ENCODE measurements at regions not wholly inside any gene's neighbourhood (a gene's known extent, or its start where the extent isn't known, plus 50 kb on each side); places are given as distances from the start of the nearest gene placed in this dataset.

DNA sequence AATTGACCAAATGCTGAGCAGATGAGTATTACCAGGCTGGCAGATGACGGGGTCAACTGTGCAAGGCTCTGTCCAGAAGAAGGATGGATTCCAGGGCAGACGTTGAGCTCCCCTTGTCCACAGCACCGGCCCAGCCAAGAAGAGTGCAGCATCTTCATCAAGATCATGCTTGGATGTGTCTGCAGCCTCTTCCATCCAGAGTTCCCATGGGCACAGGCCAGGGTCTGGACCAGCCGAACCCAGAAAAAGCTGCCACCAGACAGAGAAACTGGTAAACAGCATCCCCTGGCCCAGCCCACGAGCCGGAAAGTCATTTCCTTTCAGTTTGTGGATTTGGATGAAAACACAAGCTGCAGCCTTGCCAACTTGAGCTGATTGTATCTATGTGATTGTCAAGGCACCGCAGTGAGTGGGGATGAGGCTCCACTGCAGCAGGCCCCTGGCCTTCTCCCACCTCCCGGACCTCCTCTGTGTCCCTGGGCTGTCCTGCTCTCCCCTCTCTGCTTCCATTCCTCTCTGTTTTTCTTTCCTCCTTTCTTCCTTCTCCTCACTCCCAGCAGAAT, 321.8 kb downstream of the TCERG1L start:
- DNase-seq = no peak

DNA sequence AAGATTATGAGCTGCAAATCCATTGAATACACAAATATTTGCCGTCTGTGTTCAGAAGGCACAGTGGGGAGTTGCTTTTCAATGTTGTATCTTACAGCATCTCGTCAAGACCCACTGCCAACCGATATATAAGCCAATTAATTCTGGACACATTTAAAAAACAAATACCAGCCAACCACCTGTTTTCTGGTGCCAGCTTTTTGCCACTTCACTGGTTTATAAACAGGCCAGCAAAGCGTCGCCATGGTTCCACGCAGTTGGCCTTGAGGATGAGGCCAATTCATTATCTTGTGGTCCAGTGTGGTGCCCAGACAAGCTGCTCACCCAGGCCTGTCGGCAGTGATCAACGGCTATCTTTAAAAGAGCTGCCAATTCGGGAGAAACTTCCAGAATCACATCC, 321.0 kb downstream of the TCERG1L start:
- DNase-seq = no peak

DNA sequence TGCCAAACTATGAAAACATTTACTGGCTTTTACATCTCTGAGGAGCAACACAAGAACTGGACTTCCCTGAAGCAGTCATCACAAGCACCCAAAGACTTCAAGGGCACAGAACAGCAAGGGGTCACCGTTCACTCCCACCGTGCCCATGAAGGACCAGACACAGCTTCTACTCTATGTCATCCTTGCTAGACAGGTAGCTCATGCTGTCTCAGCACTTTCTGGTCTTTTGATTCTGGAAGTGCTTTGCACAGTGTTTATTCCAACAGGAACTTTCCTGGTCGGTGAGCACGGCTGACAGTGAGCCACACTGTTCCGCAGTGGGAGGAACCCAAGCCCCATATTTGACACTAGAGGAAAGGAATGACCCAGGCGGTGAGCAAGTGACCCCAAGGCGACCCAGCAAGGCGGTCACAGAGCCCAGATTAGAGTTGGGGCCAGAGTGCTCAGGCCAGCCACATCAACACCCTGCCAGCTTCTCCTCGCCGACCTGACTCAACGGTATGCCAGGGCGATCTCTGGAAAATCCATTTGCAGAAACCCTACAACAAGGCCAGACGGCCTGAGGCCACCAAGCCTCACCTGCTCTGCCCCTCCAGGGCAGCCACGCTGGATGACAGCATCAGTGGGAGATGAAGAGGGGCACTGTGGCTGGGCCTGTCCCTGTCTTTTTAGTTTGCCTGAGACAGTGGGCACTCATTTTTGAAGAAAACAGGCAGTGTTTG, 318.6 kb downstream of the TCERG1L start:
- DNase-seq = no peak

DNA sequence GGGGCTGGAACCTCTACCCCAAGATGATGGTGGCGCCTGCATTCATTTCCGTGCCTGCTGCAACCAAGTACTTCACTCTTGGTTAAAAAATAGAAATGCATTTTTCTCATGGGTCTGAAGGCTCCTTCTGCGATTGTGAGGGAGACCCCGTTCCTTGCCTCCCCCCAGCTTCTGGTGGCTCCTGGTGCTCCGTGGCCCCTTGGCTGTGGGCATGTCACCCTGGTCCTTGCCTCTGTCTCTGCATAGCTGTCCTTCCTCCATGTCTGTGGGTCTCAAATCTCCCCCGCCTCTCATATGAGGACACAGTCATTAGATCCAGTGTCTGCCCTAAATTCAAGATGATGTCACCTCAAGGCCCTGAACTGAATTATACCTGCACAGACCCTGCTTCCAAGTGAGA, 317.9 kb downstream of the TCERG1L start:
- no peak for DNase-seq

DNA sequence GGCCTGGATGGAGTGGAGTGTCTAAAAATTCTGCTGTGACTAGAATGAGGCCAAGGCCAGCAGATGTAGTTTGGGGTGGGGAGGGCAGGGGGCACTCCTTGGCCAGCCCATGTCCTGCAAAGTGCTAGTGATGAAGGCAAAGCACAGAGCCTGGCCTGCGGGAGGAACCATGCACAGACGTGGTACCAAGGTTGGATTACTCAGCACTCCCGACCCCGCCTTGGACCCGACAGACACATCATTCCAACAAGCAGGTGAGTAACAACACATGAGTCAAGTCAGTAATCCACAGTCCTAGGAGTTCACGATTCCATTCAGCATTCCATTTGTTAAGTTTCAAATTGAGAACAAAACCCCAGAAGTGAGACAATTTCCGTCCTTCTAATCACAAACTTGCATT, 317.3 kb downstream of the TCERG1L start:
- DNase-seq = no peak

DNA sequence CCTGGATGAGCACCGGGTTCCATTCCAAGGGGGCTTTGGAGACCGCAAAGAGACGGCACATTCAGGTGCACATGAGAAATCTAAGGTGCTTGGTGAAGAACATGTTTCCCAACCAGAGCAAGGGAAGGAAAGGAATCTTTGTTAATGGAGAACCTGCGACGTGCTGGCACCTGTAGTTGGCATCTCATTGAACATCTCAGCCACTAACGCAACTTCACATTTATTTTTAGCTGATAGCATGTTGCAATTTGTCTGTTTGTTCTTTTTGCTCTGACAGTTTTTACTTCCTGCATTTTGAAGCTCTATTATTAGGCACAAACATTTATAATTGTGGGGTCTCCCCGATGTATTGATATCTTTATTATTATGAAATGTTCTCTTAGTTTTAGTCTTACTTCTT, 316.7 kb downstream of the TCERG1L start:
- no peak for DNase-seq

DNA sequence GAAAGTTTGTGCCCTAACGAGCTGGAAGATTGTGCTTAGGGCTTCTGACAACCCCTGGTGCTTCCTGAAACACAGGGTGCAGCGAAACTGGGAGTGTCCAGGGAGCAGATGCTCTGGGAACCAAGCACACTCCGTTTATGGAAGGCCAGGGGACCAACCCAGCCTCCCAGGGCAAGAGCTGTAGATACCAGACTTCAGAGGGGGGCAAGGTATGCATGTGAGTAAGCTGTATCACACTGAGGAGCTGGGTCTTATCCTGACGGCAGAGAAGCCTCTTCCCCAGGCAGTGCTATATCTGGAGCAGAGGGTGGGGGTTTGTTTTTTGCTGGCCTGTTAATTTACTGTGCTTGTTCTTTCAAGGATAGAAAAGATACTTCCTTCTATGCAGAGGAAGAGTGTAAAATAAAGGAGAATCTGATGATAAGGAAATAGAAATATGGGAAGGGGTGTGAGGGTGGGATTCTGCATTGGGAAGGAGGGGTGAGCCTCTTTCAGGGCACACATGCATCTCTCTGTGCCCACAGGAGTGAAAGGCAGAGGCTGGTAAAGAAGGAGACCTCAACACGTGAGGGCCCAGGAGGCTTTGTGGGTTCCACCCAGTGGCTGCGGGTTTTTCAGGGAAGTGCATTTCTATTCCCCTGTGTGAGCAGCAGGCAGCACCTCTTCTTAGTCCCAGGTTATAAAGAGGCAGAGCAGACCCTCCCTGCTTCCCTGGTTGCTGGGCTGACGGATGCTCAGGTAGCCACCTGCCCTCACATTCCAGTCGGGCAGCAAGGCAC, 314.1 kb downstream of the TCERG1L start:
- no peak for DNase-seq

DNA sequence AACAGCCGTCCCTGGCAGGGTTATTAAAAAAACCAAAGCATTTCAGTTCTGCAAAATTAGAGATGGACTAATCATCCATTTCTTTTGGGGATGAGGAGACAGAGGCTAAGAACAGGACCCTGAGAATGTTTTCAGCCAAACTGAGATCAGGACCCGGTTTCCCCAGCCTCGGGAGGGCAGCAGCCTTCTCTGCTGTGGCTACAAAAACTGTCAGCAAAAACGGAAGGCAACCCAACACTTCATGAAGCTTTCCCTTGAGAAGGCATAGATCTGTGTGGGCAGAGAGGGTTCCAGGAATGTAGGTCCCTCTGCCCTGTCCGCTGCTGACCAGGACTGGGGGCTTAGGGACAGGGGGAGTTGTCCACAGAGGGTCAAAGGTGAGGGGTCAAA, 313.5 kb downstream of the TCERG1L start:
- no peak for DNase-seq

DNA sequence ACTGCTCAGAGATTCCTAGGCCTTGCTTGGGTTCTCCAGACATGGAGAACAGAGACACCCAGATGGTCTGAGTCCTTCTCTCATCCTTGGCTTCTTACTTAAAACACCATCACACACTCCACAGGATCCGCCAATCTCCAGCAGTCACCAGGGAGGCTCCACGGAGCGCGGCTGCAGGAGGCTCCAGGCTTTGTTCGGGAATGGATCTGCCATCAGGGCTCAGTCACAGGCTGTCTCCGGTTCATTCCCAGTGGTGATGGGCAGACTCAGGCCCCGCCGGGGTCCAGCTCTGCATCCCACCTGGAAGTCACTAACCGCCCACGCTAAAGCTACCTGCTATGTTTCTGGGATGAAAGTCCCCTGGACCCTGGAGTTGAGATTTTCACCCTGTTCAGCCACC, 312.9 kb downstream of the TCERG1L start:
- DNase-seq = no peak

DNA sequence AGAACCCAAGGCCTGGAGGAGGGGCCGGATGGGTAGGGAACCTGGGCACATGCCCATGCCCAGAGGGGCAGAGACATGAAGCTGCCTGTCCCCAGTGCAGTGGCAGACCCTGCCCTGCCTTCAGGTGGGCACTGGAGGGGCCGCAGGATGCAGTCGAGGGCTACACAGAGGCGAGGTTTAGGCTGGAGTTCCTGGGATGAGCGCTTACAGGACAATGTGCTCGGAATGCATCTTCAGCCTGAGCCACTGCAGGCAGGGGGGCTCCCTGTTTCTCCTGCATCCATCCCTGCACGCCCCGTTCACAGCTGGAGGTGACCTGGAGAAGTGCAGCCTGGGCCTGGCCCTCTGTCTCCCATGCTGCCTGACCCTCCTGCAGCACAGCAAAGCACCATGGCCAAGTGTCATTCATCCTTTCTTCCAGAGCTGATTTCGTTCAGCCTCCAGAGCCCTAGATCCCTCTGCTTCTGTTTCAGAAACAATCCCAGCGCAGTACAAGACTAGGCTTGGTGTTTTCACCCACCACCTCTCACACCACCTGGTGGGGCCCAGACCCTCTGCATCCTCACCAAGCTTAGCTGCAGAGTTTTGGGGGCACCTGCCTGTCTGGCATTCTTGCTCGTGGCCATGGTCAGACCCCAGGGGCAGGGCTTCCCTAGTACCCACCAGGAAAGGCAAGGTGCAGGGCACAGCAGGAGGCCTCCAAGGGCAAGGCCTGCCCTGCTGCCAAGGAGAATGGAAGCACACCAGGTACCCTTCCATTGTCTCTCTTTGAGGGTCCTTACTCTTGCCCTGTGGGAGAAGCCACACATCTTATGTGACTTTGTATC, 311.9 kb downstream of the TCERG1L start:
- no peak for DNase-seq

DNA sequence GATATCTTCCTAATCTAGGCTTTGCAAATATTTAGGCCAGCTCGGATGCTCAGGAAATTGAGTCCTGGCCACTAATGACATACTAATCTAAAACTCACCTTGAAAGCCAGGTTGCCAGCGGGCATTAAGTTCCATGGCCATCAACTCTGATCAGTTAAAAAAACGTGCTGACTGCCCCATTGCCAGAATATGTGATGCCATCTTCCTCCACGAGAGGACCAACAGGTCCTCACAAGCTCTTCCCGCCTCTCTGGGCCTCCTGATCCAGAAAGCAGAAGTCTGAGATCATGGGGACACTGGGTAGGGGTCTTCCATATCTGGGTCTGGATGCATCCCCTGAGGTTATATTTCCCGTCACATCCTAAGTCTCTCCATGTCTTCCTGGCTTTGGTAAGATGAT, 311.3 kb downstream of the TCERG1L start:
- no peak for DNase-seq

DNA sequence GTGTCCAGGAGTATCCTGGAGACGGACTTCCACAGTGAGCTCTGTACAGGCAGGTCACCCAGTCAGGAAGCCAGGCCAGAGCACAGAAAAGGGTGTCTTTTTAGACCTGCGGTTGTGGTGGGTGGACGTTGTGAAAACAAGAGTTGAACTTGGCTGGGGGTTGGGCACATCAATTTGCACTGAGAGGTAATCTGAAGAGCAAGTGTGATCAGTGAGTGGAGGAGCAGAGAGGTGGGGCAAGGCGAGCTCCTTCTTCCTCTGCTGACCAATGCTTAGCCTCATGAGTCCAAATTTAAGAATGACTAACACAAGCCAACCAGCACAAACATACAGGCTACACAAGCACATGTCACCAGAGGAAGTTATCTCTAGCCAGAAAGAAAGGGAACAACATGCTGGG, 310.8 kb downstream of the TCERG1L start:
- no peak for DNase-seq

DNA sequence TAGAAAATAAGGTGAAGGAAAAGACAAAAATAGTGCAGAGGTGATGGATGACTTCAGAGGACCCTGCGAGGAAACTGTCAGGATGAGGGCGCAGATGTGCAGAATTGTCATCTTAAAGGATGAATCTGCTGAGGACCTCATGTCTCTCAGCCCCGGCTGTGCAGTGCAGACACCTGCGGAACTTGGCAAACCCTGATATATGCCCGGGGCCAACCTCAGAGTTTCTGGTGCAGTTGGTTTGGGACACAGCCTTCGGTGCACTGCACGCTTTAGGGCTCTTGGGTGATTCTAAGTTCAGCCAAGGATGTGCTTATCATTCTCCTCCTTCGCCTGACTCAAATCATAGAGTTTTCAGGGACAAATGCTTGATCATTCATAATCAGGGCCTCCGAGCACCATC, 310.1 kb downstream of the TCERG1L start:
- no peak for DNase-seq

DNA sequence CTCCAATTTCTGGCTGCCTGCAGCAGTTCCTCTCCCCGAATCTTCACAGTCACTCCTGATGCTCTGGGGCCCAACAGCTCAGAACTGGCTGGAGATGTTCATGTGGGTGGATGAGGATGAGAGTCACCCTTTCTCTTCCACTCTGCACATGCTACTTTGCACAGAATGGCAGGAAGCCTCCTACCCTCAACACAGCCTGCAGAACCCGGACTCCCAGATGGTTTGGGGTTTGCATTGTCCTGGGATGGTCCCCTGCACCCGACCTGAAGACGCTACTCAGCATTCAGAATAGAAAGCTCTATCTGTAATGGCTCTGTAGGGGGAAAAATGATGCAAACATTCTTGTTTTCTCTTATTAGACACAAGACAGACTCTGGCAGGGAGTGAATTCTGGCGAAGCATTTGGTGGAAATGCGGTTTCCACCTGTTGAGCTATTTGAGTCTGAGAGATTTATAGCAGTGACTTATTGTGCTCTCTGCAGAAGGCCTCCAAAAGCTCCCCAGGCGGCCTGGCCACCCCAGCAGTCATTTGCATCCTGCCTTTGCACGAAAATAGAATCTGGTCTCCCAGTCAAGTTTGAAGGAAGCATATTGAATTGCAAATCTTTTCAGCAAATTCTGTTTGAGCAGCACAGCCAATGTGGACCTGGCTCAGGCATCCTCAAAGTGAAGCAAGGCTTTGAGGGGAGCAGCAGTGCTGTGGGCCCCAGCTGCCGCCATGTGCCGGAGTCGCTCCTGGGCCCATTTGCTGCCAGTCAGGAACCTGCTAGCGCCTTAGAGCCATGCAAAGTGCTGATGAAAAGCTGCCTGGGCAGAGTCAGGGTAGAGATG, 309.3 kb downstream of the TCERG1L start:
- no peak for DNase-seq

DNA sequence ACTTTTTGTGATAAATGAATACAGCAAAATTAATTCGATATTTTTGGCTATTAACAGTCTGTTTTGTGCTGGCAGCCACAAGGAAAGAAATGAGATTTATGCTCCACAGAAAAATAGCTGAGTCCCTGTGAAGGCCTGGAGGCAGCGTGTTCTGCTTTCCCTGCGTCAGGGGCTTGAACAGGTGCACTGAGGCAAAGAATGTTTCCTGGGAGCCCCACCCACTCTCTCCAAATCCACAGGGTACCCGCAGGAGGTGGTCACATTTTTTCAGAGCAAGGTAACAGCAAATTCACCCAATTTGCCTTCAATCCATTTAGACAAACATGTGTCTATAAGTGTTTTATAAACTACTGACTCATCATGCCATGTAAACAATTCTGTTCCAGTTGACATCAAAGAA, 308.1 kb downstream of the TCERG1L start:
- DNase-seq = no peak

DNA sequence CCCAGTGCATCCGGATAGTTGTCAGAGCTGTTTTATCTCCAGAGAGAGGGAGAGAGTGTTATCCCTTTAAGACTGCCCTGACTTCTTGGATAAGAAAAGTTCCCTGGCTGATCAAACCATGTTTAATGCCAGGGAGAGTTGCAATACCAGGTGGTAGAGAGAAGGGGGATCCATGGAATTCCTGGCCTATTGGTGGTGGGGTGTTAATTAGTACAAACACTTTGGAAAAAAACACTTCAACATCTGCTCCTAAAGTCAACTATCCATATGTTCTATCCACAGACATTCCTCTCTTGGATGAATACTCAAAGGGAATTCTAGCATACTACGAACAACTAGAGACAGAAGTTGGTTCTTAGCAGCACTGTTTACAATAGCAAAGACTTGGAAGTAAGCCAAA, 307.2 kb downstream of the TCERG1L start:
- DNase-seq = no peak

DNA sequence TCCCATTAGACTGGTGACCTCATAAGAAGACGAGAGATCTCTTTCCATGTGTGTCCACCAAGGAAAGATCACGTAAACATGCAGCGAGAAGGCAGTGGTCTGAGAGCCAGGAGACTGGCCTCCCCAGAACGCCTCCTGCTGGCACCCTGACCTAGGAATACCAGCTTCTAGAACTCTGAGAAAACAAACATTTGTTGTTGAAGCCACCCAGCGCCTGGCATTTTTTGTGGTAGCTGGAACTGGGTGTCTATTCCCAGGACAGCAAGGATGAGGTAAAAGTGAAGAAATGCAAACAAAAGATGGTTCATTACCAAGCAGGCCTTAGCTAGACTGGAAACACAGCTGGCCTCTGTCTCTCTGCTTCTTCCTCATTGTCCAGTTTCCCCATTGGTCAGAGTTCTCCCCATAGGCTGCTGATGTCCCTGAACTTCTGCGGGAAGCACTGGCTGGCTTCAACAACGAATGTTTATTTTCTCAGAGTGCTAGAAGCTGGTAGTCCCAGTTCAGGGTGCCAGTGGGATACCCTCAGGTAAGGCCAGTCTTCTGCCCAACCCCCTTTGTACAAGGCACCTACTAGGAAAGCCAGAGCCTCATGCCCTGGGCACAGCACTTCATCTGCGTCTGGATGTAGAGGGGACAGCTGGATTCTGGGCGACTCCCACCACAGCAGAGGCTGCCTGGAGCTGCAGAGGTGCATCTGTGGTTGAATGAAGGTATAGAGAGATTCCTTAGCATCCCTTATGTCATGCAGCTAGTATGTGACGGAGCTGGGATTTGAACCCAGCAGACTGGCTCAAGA, 304.9 kb downstream of the TCERG1L start:
- no peak for DNase-seq

DNA sequence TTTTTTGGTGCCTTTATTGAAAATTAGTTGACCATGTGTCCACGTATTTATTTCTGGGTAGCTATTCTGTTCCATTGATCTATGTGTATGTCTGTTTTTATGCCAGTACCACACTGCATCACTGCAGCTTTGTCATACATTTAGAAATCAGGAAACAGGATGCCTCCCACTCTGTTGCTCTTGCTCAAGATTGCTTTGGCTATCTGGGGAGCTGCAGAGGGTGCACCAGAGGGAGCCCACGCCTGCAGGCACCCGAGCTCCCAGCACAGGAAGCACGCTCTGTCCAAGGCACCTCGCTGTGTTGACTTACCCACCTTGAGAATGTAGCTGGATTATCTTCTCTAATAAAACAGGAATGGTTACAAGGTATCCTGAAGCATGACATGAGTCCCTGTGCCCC, 301.7 kb downstream of the TCERG1L start:
- no peak for DNase-seq

DNA sequence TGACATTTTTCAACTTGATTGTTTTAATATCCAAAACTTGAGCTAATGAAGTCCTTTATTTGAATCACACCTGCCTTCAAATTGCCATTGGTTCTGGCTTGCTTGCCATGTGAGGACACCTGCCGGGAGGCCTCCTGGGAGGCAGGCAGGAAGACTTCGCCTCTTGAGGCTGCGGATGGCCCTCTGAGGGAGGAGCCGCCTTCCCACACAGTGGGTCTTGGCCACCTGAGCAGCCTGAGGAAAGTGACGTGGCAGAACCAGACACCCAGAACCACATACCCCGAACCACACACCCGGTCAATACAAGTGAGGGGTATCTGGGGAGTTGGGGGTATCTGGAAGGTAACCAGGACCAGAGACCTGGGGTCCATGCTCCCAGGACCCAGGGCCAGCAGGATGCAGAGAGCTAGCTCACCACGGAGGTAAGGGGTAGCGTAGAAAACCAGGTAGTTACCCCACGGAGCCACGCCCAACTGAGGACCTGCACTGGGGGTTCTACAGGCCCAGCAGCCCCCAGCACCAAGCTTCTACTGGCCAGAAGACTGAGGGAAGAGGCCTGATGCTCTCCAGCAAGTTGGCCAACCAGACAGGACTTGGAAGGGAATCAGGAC, 300.5 kb downstream of the TCERG1L start:
- no peak for DNase-seq

DNA sequence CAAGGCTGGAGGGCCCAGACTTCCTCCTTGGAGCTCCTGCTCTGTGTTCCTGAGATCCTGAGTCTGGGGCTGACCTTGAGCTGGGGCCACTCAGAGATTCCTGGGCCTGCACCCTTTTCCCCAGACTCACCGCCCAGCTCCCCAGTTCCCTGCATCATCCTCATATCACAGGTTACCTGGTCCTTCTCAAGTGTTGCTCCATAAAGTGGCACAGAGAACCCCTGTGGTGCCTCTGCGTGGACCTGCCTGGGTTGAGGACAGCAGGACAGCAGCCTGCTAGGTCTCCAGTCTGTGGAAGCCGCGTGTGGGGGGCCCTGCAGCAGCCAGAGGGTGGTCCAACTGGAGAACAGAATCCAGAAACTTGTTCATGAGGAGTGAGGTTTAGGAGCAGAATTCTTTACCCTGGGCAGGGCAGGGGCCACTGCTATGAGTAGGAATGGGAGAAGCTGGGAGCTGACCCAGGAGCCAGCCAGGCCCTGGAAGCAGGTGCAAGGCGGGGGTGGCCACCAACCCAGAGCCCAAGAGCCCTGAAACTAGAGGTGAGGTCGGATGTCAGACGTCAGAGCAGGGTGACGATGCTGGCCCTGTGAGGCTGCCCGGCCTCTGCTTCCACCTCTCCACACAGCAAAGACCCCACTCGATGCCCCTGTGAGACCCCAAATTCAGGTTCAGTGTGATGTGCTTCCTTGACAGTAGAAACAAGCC, 299.4 kb downstream of the TCERG1L start:
- DNase-seq = no peak

DNA sequence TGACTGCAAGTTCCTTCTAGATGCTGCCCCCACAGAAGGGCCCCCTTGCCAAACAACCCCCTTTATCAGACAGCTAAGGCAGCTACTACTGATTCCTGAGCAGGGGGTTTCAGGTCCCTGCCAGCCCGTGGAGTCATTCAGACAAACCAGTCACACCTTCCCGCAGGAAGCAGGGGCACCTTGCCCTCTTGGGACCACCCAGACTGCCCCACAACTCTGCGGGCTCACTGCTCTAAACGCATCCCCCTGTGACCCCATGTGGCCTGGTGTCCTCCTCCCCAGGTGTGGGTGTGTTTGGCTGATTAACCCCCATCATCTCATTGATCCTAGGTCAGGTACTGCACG, 298.9 kb downstream of the TCERG1L start:
- DNase-seq = no peak
